Activated CD4-positive, alpha-beta T cell treated with anti-CD3 and anti-CD28 coated beads, Interleukin-2, amount 50 U/mL, for 1 hour (primary cell): ENCODE measurements at regions not wholly inside any gene's neighbourhood (a gene's known extent, or its start where the extent isn't known, plus 50 kb on each side); places are given as distances from the start of the nearest gene placed in this dataset.

Source experiments
- DNase-seq: peaks from one replicate; pipeline ENCODE4 v3.0.0-alpha.2; 2020

DNA sequence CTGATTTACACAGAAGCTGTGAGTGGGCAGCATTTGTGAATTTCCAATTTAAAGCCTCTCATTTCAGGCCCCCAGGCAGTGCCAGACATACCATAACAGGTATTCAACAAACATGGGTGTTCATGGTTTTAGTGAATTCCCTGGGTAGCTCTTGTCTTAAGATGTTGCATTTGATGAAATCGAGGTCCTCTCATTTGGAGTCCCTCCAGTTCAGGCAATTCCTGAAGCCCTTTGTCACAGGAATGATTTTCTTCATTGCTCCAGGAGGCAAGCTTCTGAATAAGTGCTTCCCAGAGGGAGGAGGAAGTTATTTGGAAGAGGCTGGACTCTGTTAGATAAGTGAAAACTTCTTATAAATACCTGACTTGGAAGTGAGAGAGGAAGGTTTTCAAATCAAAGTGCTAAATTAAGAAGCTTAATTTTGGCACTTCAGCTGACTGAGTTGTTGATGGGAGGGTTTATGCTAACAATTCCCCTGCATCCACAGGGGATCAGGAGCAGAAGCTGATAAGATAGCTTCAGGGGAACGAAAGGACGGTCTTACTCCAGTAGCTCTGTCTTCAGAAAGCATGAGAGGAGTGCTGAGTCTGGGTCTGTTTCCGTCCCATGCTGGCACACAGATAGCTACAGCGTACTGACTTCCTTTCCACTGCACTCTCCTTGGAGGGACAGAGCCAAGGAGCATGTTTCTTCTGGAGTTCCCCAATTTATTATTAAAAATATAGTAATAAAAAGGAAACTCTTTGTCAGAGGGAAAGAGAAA is 543.1 kb downstream of the GBA3 start:
- no peak for DNase-seq

DNA sequence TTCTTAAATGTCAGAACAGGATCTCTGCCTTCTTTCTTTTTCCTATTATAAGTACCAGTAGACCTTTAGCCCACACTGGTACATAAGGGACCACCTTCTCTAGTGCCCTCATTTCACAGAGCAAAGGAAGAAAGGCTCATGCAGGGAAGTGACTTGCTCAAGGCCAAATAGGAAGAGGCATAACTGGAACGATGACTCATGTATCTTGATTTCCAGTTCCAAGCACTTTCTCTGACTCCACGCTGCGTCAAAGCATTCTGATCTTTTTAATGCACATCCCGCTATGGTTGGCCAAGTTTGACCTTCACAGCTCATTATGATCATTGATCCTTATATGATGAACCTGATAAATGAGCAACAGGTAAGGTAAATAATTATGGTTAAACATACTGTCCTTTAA is 542.0 kb downstream of the GBA3 start:
- DNase-seq = no peak

DNA sequence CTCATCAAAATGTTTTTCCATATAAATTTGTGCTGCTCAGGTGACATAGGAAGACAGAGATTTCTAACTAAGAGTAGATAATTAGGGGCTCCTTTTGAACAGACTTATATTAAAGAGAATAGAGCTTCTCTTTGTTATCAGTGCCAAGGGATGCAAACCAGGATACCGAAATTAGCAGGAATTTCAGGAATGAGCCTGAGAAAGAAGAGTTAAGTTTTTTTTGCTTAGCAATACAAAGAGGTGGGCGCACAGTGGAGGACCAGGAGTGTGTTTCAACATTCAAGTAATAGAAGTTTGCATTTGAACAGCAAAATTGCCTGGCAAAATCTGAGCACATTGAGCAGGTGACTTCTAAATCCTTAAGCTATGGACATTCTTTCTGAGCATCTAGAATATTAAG is 541.3 kb downstream of the GBA3 start:
- DNase-seq = no peak

DNA sequence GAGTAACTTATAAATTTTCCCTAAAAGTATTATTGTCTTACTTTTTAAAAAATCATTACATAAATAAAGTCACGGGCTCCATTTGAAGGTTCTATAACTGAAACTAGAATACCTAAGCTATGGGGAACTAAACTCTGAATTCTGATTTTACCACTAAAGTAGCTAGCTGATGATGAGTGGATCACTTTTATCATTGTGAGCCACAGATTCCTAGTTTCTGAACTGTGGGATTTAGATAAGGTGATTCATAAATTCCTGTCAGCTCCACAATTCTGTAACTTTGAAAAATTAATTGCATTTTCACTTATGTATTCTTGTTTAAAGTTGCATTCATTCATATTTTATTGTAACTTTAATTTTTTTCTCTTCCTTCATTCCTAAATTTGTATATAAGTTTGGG is 540.9 kb downstream of the GBA3 start:
- DNase-seq = no peak

DNA sequence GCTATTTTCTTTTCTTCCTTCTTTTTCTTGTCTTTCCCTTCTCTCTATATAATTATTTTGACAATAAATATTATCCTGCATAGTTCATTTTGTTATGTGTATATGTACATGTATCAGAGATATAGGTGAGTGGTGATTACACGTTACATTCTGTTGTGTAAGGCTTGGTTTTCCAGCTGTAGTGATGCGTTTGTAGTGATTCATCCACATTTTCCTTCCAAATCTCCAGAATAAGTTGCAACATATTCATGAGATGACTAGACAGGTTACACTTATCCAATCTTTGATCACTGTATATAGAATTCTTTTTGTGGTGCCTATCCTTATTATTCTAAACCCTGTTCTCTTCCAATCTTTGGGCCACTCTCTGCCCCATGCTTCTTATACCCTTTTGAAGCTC is 540.2 kb downstream of the GBA3 start:
- DNase-seq = no peak

DNA sequence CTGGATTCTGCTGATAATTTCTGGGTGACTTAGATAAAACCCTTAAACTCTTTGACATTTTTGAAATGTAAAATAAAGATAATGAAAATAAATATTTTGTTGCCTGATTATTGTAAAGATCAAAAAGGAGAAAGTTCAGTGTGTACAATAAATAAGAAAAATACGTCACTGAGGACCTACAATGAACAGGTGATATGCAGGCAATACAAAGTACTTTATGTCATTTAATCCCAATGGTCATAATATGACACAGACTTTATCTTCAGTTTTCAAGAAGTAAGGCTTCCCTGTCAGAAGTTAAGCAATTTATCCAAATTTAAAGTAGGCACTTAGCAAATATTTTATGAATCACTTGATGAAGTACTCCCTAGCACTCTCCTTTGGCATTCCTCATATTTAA is 532.8 kb downstream of the GBA3 start:
- DNase-seq = no peak

DNA sequence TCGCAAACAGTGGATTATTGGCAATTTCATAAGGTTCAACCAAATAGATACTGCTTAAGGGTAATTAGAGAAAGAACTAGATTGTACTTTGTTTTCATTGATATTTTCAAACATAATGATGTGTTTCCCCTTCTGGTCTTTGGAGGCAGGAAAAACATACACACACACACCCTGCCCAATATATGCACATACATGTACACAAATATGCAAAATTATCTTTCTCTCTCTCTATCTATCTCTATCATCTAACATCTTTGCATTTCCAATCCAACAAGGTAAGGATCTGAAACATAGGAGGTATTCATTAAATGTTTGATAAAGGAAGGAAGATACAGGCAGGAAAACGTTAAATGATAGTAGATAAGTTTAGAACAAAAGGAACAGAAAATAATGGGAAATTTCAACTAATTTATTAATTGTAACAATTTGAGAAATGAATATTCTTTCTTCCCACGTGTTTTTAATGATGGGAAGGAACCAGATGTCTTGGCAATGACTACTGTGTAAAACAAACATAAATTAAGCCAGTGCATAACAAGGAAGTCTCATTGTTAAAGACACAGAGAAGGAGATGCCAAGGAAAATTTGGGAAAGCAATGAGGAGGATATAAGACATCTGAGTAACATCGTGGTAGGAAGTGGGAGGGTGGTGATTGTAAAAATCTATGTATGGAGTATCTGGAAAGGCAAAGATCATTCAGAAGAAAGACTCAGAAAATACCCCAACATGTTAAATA is 532.1 kb downstream of the GBA3 start:
- no peak for DNase-seq

DNA sequence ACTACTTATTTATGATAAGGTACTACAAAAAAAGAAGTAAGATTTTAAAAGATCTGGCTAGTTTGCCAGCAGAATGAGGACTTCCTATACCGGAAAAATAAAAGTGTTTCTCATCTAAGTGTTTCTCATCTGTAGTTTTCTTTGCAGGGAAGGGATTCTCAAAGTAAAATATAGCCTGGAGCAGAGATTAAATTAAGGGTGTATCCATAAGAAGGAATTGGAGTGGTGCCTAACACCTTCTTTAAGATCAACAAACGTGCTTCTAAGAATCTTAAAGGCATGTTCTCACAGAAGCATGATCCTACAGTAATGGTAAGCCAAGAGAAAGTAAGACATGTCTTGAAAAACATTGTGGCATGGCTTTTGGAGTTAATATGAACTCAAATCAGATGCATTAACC is 528.2 kb downstream of the GBA3 start:
- no peak for DNase-seq

DNA sequence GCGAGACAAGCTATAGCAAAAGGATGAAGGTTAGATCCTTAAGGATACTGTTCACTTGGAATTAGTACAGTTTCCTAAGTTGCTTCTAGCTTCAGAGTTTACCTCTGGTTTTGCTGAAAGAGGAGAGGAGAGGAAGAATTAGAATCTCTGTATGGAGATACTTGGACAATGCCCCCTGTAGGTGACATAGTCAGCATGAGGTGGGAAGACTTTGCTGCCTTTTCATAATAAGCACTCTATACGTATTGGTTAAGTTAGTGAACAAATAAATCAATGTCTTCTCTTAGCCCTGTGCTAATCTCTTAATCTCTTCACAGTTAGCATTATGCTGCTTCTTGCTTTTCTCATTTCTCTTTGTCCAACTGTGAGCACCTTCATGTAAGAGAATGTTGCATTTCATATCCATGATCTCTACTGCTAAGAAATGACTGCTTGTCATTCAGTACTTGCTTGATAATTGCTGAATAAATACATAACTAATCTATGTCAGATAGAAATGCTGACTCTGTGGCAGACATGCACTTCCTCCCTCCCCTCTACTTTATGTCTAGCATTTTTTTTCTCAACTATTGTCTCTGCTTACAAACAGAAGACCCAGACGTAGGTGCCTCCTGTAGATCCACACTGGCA is 527.2 kb downstream of the GBA3 start:
- no peak for DNase-seq

DNA sequence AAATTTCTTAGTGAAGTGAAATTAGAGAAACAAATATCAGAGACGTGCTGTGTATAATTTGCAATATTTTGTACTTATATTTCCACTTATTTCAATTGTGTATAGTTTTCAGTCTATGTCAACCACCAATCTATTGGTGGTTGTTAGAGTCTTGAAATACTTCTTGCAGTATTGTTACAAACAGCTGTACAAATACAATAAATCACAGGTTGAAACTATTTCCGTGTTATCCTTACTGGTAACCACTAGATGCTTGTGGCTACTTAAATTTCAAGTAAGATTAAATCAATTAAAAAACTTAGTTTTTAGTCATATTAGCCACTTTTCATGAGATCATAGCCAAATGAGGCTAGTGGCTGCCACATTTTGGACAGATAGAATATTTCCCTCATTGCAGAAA is 520.5 kb downstream of the GBA3 start:
- DNase-seq = no peak

DNA sequence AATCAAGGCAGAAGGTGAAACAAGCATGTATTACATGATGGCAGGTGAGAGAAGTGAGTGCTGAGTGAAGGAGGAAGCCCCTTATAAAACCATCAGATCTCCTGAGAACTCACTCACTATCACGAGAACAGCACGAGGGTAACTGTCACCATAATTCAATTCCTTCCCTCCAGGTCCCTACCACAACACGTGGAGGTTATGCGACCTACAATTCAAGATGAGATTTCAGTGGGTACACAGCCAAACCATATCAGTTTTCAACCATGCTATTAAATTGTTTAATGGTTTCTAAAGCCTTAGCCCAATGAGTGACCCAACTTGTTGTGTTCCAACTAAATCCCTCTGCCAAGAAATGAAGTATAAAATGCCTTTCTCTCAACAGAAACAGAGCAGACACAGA is 519.8 kb downstream of the GBA3 start:
- DNase-seq = no peak

DNA sequence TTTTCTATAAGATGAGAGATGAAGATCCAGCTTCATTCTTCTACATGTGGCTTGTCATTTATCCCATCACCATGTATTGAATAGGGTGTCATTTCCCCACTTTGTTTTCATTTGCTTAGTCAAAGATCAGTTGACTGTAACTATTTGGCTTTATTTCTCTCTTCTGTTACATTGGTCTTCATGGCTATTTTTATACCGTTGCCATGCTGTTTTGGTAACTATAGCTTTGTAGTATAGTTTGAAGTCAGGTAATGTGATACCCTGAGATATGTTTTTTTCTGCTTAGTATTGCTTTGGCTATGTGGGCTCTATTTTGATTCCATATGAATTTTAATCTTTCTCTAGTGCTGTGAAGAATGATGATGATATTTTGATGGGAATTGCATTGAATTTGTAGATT is 514.3 kb downstream of the GBA3 start:
- DNase-seq = no peak

DNA sequence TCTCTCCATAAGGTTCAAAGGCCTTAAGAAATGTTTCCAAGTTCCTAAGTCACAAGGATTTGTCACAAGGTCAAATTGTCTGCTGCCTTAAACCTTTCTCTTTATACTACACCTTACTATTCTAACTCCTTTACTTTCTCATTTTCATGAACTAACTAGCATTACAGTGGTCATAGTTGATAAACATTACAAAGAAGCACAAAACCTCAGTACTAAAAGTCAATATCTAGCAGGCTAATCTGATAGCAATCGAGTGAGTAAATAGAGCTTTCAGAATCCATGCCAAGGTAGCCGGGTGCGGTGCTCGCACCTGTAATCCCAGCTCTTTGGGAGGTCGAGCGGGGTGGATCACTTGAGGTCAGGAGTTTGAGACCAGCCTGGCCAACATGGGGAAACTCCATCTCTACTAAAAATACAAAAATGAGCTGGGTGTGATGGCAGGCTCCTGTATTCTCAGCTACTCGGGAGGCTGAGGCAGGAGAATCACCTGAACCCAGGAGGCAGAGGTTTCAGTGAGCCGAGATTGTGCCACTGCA is 510.0 kb downstream of the GBA3 start:
- DNase-seq = no peak

DNA sequence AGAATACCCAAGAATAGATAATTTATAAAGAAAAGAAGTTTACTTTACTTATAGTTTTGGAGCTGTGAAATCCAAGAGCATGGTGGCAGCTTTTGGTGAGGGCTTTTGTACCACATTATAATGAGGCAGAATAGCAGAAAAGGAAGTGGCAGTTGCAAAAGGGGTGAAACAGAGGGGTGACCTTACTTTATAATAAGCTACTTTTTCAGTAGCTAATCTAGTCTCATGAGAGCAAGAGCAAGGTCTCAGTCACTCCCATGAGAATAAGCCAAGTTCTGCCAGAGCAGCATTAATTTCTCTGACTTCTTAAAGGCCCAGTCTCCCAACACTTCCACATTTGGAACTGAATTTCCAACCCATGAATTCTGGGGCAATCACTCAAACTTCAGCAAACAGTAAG is 502.0 kb downstream of the GBA3 start:
- no peak for DNase-seq

DNA sequence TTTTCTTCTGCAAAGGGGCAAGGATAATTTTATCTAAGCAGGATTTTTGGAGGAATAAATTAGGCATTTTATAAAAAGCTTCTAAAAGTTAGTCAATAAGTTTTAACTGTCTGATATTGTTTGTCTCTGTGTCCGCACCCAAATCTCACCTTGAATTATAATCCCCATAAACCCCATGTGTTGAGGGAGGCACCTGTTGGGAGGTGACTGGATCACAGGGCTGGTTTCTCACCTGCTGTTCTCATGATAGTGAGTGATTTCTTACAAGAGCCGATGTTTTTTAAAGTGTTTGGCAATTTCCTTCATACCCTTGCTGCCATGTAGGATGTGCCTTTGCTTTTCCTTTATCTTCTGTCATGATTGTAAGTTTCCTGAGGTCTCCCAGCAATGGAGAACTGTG is 481.4 kb downstream of the GBA3 start:
- no peak for DNase-seq

DNA sequence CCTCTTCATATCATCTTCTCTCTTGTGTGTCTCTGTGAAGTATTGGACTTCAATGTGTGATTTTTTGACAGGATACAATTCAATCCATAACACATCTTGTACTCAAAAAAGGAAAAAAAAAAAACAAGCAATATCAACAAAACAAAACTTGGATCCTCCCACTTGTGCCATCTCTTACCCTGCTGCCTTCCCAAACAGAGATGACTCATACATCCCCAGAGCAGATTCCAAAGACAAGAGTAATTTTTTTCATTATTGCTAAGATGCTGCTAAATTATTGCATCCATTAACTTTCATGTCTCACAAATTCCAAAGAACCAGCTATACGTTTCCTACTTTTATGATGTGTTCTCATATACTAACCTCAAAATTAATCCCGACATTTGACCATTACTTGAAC is 479.2 kb downstream of the GBA3 start:
- no peak for DNase-seq

DNA sequence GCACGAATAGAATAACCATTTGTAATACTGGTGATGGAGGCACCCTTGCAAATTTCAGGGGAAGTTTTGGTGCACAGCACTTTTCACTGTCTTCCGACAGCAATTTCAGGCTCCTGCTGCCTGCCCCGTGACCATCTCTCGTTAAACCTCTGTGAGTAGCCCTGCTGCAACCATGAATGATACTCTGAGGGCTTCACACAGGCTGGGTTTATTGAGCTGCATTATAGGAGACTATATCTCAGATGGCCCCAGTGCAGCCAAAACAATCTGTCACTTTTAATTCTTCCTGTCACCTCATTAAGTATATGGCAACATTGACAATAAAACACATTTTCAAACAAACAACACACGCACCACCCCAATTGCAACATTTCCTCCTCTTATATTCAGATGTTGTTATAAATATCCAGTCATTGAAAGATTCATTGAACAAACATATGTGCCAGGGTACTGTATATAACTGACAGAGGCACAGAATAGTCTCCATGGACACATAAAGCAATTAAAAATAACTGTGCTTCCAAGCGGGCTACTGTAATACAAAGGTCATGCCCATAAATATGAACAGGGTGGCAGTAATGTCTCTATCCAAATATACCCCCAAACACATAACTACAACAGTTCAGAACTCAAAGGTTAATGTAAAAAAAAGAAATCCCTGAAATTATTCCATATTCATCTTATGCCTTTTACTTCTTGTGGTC is 477.0 kb downstream of the GBA3 start:
- no peak for DNase-seq

DNA sequence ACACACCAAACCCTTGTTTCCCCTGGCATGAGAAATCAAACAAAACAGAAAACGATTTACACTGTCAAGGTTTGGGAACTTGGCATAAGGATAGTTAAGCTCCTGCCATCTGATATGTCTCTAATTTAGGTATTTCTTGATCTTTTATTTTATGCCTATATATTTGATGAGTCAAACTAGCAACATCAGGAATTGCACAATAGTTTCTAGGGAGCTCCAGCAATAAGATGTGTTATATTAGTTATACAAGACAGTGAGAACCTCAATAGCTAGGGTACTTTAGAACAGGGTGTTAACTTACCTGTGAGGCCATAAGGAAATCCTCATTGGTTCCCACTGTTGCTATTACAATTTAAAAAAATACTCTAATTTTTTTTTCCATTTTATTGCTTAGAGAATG is 474.2 kb downstream of the GBA3 start:
- DNase-seq = no peak

DNA sequence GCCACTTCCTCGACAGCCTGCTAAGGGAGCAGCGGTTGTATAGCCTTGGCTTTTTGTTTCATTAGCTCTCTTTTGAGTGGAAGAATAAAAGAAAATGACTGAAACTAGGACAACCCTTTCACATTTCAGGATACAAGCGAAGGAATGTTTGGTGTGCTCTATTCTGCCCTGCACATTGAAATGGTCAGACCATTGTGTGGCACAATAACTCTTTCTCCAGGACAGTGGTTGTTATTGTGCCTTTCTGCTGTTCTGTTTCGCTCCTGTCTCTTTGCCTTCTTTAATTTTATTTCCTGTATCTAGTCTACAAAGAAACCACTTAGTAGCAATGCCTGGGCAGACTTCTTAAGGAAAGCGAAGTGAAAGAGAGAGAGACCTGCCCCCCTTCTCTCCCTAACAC is 473.7 kb downstream of the GBA3 start:
- DNase-seq = no peak

DNA sequence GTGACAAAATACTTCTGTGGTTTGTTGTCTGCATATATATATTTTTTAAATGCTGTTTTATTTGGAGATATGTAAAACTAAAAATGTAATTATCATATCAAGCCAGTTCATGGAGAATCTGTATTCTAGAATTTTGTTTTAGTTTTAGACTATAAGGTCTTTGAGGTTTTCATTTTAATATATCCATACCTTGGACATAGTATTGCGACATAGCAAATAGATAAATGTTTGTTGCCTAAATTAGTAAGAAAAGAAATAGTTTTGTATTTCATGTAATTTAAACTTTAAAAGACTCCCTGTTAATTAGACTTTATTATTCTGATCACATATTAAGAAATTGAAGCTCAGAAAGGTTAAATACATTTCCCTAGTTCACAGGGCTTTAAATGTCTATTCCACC is 472.9 kb downstream of the GBA3 start:
- no peak for DNase-seq

DNA sequence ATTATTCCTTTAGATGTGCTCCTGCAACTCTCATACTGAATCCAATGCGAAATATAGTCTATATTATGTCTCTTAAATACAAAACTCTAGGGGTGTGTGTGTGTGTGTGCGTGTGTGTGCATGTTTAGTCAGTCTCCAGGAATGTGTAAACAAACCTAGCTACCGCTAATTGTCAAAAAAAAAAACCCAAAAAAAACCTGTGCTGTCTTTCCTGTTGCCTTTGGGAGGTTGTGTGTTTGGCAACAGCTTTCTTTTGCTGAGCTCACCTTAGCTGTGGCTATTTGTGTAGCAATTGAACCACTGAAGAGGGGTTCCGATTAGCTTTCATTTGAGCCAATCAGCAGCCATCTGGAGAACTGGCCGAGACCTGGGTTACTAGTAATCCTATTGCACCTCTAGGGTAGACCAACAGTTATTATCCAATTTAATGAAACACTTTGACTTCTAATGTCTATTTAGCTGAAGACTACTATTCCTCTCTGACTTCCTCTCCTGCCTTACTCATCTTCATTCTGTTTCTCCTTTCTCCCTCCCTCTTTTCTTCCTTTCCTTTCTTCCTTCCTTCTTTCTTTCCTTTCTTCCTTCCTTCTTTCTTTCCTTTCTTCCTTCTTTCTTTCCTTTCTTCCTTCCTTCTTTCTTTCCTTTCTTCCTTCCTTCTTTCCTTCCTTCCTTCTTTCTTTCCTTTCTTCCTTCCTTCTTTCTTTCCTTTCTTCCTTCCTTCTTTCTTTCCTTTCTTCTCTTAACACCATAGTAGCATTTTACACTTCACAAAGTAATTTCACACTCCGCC is 471.1 kb downstream of the GBA3 start:
- no peak for DNase-seq

DNA sequence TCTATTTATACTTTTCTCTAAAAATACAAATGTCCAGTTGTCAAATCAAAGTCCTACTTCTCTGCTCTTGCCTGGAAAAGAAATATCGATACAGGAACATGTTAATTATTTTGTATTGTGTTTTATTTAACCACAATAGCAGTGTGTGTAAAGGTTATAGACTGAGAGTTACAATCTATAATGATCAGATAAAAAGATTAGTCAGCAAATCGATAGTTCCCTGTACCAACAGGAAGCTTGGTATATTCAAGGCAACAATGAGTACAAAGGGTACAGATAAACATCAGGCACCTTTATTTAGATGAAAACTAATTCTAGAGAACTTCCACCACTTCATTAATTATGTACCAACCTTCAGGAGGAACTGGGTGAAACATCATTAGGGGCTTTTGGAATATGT is 469.5 kb downstream of the GBA3 start:
- no peak for DNase-seq

DNA sequence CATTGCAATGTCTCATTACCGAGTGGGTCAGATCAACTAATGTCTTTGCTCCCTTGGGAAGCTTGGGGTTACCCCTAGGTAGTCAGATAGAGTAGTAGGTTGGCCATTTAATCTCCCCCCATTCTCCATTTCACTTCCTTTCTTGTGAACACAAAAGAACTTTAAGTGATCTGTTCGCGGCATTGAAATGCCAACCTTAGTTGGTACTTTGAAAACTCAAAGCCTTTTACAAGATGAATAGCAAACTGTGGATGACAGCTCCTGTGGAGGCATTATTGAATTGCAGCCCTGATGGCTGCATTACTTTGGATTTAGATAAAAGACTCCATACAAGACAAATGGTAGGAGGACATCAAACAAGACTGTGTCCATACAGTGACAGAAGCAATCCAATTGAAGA is 469.1 kb downstream of the GBA3 start:
- DNase-seq = no peak
